Activated CD4-positive, alpha-beta T cell treated with anti-CD3 and anti-CD28 coated beads for 24 hours (primary cell): ENCODE measurements at regions not wholly inside any gene's neighbourhood (a gene's known extent, or its start where the extent isn't known, plus 50 kb on each side); places are given as distances from the start of the nearest gene placed in this dataset.
"Not testable (repeated sequence)": the region's sequence is repeated elsewhere in the genome, so short reads cannot be mapped to it uniquely, and the experiment has no call there.

ENCODE experiments used
- DNase-seq, 2 donors: peaks; one replicate each; pipeline ENCODE4 v3.0.0-alpha.2; 2020; ENCODE audit warnings: low read depth in 2 of 2

DNA sequence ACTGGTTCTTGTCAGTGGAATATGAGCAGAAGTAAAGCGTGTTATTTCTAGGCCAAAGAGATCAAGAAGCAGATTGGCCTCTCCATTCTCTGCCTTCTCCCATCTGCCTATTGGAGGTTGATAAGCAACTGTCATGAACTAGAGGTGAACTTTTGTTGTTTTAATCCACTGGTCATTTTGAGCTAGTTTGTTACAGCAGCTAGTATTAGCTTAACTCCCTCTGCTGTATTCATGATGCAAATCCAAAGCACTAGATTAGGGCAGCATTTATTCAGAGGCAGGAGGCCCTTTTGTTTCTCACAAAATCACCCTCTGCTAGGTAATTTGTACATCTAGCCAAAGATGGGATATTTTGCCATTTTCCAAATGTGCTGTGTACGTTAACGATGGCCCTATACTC, 97.3 kb upstream of the DPT start:
- DNase-seq: no peak

DNA sequence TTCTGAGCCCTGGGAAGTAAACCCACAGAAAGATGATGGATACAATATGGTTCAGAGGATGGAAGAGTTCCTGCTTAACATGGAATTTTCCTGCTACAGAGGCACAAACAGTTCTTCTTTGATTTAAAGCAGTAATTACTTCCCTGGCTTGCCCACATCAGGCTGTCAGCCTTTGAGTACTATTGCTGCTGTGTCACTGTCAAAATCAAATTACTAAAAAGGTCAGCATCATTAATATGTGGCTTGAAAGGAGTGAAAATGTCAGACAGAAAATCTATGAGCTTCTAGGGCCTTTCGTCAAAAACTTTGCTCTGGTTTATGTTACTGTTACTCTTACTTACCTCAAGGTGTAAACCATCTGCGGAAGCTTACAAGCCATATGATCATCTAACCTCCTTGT, 98.6 kb upstream of the DPT start:
- DNase-seq: no peak

DNA sequence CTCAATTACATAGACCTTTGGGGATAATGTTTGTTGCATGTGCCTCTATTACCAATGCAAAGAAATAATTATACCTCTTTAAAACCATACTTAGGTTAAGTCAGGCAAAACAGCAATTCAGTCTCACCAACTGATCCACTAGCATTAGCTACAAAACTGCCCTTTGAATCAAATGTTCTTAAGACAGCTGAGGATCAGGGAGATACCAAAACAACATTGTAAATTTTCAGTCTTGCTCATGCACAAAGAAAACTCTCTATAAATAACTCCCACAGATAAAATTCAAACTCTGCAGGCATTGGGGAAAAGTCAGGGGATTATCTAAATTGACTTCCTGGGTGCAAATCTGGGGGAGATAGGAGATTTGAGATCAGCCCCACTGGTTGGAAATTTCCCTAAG, 100.9 kb upstream of the DPT start:
- DNase-seq: no peak

DNA sequence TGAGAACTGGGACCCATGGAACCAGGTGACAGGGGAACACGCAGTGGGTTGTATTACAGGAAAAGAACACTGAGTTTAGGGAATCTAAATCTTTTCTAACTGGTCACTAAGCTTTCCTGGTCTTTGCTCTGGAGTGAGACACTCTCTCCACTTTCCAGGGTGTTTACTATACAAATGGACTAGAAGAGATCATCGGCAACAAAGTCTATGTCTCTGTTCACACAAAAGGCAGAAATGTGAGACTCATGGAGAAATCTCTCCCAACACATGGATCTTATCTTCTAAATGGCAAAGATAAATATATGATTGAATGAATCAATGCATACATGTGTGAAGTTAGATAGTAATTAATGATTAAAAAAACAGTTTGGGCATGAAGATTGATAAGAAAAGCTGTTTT, 101.6 kb upstream of the DPT start:
- no peak for DNase-seq

DNA sequence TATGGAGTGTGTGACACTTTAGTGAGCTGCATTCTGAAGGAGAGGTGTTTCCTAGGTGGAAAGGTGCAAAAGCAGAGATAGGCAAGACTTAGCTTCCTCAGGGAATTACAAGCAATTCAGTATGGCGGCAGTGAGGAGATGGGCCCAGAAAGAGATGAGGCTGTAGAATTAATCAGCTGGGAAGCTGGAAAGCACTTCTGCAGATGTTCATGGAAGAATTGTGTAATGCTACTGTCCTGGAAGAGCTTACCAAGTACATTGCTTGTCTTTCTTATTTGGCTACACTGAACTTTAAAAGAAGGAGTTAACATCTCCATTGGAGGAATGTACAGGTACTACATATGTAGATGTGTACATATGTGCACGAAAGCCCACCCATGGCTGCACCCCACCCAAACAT, 103.7 kb upstream of the DPT start:
- no peak for DNase-seq

DNA sequence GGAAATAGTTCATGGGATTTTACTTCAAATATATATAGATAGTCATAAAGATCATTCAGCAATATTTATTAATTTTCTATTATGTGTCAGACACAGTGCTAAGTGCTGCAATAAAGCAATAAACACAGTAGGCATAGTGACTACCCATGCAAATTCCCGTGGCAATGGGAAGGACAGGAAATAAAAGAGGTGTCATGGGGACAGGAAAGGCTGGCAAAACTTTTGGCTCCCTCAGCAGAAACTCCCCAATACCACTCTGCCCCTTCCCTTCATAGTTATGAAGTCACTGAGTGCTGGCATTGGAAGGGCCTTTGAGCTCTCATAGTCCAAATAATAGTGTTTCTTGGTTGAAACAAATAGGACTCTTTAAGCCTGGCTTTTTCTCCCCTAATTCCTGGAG, 104.4 kb upstream of the DPT start:
- no peak for DNase-seq

DNA sequence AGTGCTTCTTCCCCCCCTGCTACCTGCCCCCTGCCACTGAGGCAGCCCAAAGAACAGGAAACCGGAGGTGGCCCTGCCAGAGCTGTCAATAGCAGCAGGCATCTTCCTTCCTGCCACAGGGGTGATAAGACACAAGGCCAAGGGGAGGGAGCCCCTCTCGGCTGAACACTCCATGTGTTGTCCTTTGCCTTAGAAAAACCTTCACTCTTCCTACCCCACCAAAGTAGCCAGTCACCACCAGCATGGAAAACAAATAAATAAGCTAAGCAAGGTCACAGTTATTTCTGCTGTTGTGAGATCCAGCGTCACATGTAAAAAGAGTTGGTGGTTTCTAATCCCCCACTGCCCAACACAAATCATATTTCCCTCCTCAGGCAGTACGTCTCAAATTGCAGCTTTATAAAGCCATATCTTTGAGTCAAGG, 104.8 kb upstream of the DPT start:
- no peak for DNase-seq

DNA sequence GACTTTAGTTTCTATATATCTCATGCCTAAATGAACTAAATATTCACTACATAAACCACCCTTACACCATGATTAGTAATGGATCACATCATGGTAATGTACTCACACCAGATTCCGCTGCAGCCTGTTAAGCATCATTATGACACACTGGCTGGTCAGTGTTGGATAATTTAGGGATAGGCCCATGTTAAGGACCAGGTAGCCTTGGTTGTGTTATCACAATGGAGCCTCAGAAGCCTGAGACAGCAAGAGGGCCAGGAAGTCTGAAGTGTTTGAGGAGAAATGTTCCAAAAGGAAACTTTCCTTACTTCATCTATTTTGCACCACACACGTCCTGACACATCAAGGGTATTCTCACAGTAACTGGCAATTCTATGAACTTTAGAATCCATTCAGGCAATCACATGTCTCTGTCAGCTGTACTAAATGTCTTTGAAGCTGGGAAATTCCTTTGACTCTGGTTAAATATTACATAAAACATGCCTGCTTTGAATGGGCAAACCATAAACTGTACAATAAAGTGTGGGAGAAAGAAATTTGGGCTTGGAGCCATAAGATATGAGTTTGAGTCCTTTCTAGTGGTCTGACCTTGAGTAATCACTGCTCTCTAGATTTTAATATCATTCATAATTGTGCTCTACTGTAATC, 105.3 kb upstream of the DPT start:
- no peak for DNase-seq

DNA sequence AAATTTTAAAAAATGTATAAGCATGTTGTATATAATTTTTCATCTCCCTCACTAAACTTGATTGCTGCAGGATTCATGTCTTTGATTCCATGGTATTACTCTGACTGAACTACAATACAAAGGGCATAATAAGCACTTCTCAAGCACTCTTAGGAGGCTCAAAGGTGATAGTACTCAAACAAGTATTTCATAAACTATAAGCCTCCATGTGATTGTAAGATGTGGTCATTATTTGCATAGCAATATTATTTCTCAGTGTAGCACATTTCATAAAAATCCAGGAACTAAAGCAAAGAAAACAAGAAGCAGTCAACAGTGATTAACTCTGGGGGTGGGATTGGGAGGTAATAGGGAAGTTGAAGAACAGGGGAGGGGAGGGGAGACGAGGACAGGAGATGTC, 106.2 kb upstream of the DPT start:
- no peak for DNase-seq

DNA sequence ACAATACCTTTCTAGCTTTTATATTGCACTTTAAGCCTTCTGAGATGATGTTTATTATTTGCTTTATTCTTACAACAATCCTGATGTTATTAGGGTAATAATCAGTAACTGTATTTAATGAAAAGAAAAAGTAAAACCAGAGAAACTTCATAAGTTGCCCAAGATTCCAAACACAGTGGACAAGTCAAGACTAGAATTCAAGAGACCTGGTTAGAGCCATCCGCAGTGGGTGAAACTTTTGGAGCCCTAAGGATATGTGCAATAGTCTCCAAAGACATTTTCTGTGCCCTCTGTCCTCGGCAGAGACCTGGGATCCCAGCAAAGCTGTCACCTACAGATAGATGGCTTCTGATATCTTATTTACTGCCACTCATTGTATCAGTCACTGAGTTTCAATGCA, 106.8 kb upstream of the DPT start:
- DNase-seq: no peak

DNA sequence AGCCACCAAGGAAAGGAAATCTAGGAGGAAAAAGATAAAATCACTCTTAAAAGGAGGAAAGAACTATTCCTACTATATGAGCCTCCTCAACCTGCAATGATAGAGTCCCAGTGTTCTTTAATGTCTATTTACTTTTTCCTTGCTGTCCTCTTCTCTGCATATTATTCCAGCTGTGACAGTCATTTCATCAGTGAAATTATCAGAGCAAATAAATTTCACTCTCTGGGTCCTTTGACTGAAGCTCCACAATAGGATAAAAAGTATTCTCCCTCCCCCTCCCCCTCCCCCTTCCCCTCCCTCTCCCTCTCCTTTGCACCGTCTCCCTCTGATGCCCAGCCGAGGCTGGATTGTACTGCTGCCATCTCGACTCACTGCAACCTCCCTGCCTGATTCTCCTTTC, 107.5 kb upstream of the DPT start:
- no peak for DNase-seq

DNA sequence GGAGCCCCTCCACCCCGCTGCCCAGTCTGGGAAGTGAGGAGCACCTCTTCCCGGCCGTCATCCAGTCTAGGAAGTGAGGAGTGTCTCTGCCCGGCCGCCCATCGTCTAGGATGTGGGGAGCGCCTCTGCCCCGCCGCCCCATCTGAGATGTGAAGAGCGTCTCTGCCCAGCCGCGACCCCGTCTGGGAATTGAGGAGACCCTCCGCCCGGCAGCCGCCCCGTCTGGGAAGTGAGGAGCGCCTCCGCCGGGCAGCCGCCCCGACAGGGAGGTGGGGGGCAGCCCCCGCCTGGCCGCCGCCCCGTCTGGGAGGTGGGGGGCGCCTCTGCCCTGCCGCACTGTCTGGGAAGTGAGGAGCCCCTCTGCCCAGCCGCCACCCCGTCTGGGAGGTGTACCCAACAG, 108.2 kb upstream of the DPT start:
- DNase-seq: not testable (repeated sequence)

DNA sequence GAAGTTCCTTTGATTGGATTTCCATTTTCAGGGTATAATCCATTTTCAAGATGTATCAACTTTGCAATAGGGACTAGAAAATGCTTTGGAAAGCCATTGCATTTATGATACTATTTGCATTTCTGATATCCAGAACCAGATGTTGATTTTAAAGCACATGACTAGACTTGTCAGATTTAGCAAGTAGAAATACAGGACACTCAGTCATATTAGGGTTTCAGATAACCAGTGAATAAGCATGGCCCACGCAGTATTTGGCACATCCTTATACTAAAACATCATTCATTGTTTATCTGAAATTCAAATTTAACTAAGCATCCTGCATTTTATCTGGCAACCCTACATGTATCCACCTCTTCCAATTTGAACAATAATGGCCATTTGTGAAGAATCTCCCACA, 113.3 kb upstream of the DPT start:
- DNase-seq: no peak

DNA sequence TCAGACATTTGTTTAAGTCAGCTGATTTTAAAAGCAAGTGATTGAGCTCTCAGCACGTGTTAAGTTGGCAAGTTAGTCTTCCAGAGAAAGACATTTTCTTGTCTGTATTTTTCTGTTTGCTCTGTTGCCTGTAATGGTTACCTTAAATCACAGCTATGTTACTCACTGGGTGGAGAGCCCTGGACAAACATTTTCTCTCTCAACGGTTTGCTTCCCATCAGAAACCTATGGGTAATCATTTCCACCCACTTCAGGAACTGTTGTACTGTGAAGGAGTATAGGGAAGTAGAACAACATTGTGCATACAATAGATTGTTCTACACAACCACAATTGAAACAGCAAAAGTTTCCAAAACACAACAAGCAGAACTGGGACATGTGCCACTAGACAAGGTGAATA, 113.9 kb upstream of the DPT start:
- DNase-seq: no peak

DNA sequence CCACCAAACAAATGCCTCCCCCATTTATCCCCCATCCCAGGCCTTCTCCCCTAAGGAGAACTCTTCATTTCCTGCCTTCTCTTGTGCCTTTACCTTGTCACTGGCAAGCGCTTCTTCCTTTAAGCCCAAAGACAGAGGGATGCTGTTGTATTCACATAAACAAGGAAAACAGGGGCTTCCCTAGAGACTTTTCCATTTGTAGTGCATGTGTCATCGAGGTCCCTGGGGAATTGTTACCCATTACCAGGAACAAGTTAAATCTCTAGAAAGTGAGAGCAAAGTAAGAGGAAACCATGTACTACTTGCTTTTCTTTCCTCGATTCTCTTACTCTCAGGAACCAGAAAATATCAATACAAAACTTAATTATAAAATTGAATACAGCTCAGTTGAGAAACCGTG, 114.4 kb upstream of the DPT start:
- DNase-seq: no peak

DNA sequence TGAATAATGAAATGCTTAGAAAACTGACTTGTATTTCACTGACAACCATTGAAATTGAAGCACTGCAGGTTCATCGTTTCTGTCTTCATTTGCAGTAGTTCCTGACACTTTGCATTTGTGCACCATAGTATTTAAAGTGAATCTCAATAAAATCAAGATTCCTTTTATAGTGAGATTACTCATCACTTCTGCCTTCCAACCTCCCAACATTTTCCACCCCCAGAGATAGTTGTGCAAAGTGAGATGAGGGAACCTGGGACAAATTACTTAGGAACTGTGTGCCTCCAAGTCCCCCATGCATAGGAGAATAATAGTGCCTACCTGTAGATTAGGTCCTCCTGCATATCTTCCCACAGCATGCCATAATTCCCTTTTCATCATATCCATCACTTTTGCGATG, 114.9 kb upstream of the DPT start:
- DNase-seq: no peak

DNA sequence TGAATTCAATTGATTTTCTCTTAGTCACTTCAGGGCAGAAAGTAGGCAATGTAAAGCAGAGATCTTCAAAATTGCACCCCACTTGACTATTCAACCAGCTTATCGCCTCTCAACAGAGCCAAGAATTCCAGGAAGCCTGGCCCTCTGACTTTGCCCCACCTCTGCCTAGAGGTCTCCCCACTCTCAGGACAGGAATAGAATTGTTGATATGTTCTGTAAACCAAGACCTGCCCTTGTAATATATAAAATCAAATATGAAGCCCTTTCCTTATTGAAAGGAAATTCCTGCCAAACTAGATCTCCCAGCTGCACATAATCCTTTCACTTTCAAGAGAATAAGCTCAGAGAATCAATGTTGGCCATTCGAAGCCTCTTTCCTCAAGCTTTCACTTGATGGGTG, 116.1 kb upstream of the DPT start:
- DNase-seq: no peak

DNA sequence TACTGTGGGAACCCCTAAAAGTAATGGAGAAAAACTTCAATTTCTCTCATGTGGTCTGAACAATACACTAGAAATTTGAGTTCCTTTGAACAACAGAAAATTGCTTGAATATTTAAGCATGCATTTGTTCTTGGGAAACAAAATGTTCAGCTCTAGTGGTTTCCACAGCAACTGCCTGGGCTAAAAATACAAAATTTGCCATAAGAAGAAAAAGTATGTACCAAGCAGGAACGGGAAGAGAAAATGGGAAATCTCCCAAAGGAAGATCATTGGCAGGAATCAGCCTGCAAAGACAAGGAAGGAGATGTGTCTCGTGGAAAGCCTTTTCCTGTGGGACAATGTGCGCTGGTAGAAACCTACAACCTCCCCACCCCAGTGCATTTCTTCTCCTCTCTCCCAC, 119.0 kb upstream of the DPT start:
- DNase-seq: no peak

DNA sequence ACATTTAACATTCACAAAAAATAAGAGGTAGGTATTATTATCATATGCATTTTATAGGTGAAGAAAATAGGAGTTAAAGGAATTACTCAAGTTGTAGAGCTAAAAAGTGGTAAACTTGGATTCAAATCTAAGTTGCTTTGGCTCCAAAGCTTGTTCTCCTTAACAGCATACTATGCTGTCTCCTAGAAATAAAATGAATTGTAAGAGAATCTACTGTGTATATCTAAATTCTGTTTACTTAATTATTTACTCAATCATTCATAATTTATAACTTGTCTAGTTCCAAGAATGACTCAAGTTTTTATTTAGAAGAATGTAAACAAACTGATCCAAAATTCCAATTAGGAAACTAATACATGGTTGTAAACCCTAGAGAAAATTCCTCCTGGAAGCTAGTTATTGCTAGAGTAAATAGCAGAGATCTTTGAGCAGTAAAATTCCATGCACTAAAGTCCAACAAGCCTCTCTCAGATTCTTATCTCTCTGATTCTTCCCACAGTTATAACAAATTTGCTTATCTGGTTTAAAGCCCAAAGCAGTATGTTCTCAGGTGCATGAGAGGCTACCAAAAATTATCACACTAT, 132.5 kb upstream of the DPT start:
- no peak for DNase-seq

DNA sequence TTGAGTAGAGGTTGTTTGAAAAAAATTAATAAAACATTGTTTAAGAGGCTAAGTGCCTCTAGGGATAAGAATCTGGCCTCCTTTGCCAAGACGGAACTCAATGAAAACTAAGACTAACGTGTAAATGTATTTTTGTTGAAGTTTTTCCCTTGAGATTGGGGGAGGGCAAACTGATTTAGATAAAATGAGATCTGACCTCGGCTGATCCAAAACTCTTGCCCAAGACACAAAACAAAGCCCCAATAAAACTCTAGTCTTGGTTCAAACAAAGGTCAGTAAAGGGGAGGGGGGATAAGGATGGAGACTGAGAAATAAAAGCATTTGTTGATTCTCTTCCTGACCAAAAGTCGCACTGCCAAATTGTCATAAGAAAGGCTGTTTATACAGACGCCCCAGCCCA, 134.8 kb upstream of the DPT start:
- DNase-seq: no peak

DNA sequence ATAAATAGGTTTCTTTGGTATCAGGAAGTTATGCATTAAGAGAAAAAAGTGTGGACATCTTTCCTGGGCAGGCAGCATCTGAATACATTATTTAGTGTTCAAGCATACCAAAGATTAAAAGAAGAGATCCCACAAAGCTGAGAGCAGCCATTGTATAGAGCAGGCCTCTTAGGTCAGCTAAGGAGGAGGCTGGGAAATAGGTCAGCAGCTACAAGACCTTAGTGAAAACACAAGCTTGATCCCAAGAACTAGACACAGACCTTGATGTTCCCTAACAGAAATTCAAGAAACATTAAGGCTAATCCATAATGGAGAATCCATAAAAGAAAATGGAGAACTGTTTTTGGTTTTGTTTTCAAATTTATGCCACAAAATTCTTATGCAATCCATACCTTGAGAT, 135.3 kb upstream of the DPT start:
- no peak for DNase-seq

DNA sequence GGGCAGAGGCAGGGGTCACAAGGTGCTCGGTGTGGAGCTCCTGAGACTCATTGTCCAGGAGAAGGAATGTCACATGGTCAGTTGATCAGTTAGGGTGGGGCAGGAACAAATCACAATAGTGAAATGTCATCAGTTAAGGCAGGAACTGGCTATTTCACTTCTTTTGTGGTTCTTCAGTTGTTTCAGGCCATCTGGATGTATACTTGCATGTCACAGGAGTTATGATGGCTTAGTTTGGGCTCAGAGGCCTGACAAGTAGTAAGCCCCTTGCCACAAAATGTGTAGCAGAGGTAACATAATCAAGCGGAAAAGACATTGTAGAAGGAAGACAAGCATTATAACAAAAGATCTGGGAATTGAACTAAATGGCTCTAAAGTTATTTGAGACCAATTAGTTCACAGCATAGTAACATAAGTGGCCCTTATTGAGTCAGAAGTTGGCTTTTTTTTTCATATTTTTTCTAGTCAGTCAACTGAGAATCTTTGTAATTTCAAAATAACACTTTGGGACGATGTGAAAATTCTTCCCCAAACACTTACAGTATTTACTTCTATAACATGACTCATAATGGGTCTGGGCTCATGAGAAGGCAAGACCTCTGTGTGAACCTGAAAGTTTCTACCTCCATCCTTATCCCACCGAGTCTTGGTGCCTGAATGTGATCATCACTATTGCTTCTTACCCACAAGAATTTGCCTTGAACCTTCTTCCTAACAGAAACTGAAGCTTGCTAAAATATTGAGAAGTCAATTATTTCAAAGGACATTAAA, 137.0 kb upstream of the DPT start:
- DNase-seq: no peak

DNA sequence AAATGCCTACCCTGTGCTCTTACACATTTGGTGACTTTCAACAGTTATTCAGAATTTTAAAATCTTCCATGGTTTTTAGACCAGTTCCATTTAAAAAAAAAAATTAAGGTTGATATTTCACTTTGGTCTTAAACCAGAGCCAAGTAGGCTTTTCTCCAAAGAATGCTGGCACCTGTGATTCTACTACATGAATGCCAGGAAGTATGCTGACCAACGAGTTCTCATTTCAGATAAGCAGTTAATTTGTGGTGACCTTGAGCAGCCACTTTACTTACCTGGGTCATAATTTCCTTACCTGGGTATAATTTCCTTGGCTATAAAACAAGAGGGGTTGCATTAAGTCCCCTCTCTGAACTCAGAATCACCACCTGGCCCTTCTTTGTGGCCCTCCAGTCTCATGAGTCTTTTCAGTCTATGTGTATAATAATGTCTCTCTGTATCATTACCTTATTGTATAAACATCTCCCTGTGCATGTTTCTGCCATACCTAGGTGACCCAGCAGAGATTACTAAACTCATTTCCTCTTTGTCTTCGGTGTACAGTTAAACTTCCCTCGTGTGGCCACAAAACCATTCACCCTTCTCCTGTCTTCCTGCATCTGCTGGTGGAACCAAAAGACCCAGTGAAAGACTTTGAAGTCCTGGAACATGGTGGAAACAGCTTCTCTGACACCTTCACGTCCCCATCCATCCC, 139.1 kb upstream of the DPT start:
- DNase-seq: no peak
